ENCODE measurements at regions not wholly inside any gene's neighbourhood (a gene's known extent, or its start where the extent isn't known, plus 50 kb on each side); places are given as distances from the start of the nearest gene placed in this dataset.
"Not testable (repeated sequence)": the region's sequence is repeated elsewhere in the genome, so short reads cannot be mapped to it uniquely, and the experiment has no call there.

- Histone ChIP-seq H3K9me3 (ENCODE audit: low read length) (peaks cover 4% of the 10 kb centered on the region; the same call in 1 of the 2 replicates), H3K9ac (ENCODE audit: low read length) (no peak overlapping the region), H3K36me3 (ENCODE audit: insufficient read depth, low read length) (no peaks in the 10 kb centered on the region), H3K9me2 (ENCODE audit: low read depth, low read length) (no peaks in the 10 kb centered on the region), H2AFZ (ENCODE audit: low read length) (no peak overlapping the region), H3K27ac (ENCODE audit: low read depth, low read length, poor library complexity, severe bottlenecking) (no peak overlapping the region), H3K4me3 (ENCODE audit: low read depth, low read length, poor library complexity, severe bottlenecking) (no peak overlapping the region), H3K4me2 (ENCODE audit: low read length) (no peak overlapping the region), H3K4me1 (ENCODE audit: insufficient read depth, low read length, severe bottlenecking) (no peaks in the 10 kb centered on the region), H4K20me1 (ENCODE audit: insufficient read depth, low read length) (no peaks in the 10 kb centered on the region), H3K79me2 (ENCODE audit: insufficient read depth, low read length) (no peaks in the 10 kb centered on the region), H3F3A (ENCODE audit: insufficient read depth, low read length) (no peaks in the 10 kb centered on the region), H3K27me3 (ENCODE audit: insufficient read depth, low read length) (no peaks in the 10 kb centered on the region)
- TF ChIP-seq CTCF (IDR thresholded peaks at IDR 0.05; ENCODE audit: low read length) (no peak), EZH2 (IDR thresholded peaks at IDR 0.05; ENCODE audit: borderline replicate concordance, low read length) (no peak)
These were observed 546.0 kb upstream of the NR2F2 start for GRCh38 chr15:95784508-95784907.

GRCh38 chr15:95785276-95785675 lies 545.2 kb upstream of the NR2F2 start:
- H3K9ac ChIP-seq (ENCODE audit: low read length), result not testable (repeated sequence)

GRCh38 chr15:95793231-95793630 lies 537.3 kb upstream of the NR2F2 start:
- H3K79me2 ChIP-seq (ENCODE audit: insufficient read depth, low read length), result no peaks in the 10 kb centered on the region
- no peaks in the 10 kb centered on the region for H3K9me3 ChIP-seq (ENCODE audit: low read length)
- H3K4me2 ChIP-seq (ENCODE audit: low read length), result no peak overlapping the region
- TF ChIP-seq EZH2 (IDR thresholded peaks at IDR 0.05; ENCODE audit: borderline replicate concordance, low read length), result no peak
- TF ChIP-seq CTCF (IDR thresholded peaks at IDR 0.05; ENCODE audit: low read length), result no peak
- H3K36me3 ChIP-seq (ENCODE audit: insufficient read depth, low read length), result no peaks in the 10 kb centered on the region
- no peaks in the 10 kb centered on the region for H4K20me1 ChIP-seq (ENCODE audit: insufficient read depth, low read length)
- H3K9ac ChIP-seq (ENCODE audit: low read length), result no peak overlapping the region
- no peaks in the 10 kb centered on the region for H3K27me3 ChIP-seq (ENCODE audit: insufficient read depth, low read length)
- H3K9me2 ChIP-seq (ENCODE audit: low read depth, low read length), result no peaks in the 10 kb centered on the region
- no peak overlapping the region for H3K4me3 ChIP-seq (ENCODE audit: low read depth, low read length, poor library complexity, severe bottlenecking)
- no peak overlapping the region for H2AFZ ChIP-seq (ENCODE audit: low read length)
- H3F3A ChIP-seq (ENCODE audit: insufficient read depth, low read length), result no peaks in the 10 kb centered on the region
- no peaks in the 10 kb centered on the region for H3K4me1 ChIP-seq (ENCODE audit: insufficient read depth, low read length, severe bottlenecking)
- H3K27ac ChIP-seq (ENCODE audit: low read depth, low read length, poor library complexity, severe bottlenecking), result no peak overlapping the region

More at GRCh38 chr15:95785276-95785675, 545.2 kb upstream of the NR2F2 start:
- not testable (repeated sequence) for H3K79me2 ChIP-seq (ENCODE audit: insufficient read depth, low read length); H4K20me1 ChIP-seq (ENCODE audit: insufficient read depth, low read length); H3F3A ChIP-seq (ENCODE audit: insufficient read depth, low read length); H2AFZ ChIP-seq (ENCODE audit: low read length); H3K27me3 ChIP-seq (ENCODE audit: insufficient read depth, low read length); H3K4me2 ChIP-seq (ENCODE audit: low read length); H3K4me3 ChIP-seq (ENCODE audit: low read depth, low read length, poor library complexity, severe bottlenecking); H3K9me2 ChIP-seq (ENCODE audit: low read depth, low read length); H3K36me3 ChIP-seq (ENCODE audit: insufficient read depth, low read length); H3K4me1 ChIP-seq (ENCODE audit: insufficient read depth, low read length, severe bottlenecking); H3K9me3 ChIP-seq (ENCODE audit: low read length); H3K27ac ChIP-seq (ENCODE audit: low read depth, low read length, poor library complexity, severe bottlenecking)

- no peaks in the 10 kb centered on the region for H3K9me2 ChIP-seq (ENCODE audit: low read depth, low read length)
- no peak overlapping the region for H3K4me3 ChIP-seq (ENCODE audit: low read depth, low read length, poor library complexity, severe bottlenecking)
- TF ChIP-seq EZH2 (IDR thresholded peaks at IDR 0.05; ENCODE audit: borderline replicate concordance, low read length) (no peak), CTCF (IDR thresholded peaks at IDR 0.05; ENCODE audit: low read length) (no peak)
- no peak overlapping the region for H3K4me2 ChIP-seq (ENCODE audit: low read length)
- no peaks in the 10 kb centered on the region for H3F3A ChIP-seq (ENCODE audit: insufficient read depth, low read length)
- no peaks in the 10 kb centered on the region for H3K27me3 ChIP-seq (ENCODE audit: insufficient read depth, low read length)
- H4K20me1 ChIP-seq (ENCODE audit: insufficient read depth, low read length), result no peaks in the 10 kb centered on the region
- H3K4me1 ChIP-seq (ENCODE audit: insufficient read depth, low read length, severe bottlenecking), result no peaks in the 10 kb centered on the region
- no peaks in the 10 kb centered on the region for H3K79me2 ChIP-seq (ENCODE audit: insufficient read depth, low read length)
- no peak overlapping the region for H2AFZ ChIP-seq (ENCODE audit: low read length)
- no peaks in the 10 kb centered on the region for H3K36me3 ChIP-seq (ENCODE audit: insufficient read depth, low read length)
- H3K9me3 ChIP-seq (ENCODE audit: low read length), result no peaks in the 10 kb centered on the region
- H3K9ac ChIP-seq (ENCODE audit: low read length), result no peak overlapping the region
- H3K27ac ChIP-seq (ENCODE audit: low read depth, low read length, poor library complexity, severe bottlenecking), result no peak overlapping the region
These were observed 535.1 kb upstream of the NR2F2 start for GRCh38 chr15:95795386-95795785.
